ENCODE measurements at regions not wholly inside any gene's neighbourhood (a gene's known extent, or its start where the extent isn't known, plus 50 kb on each side); places are given as distances from the start of the nearest gene placed in this dataset.

- DNase-seq = no peak
- intact Hi-C loops (cut with DNase I; ENCODE audit: low total_unique reads) = no loop called here
- H3K27me3 ChIP-seq = no peaks in the 10 kb centered on the region
- H3K9me3 ChIP-seq = no peaks in the 10 kb centered on the region
- H3K36me3 ChIP-seq = no peaks in the 10 kb centered on the region
- H3K4me3 ChIP-seq = no peak overlapping the region
- H3K27ac ChIP-seq = no peak overlapping the region
- H3K4me1 ChIP-seq = no peaks in the 10 kb centered on the region
- no peak for TF ChIP-seq CTCF (IDR thresholded peaks at IDR 0.05)
Observed at GRCh38 chr9:21590058-21590996, 108.2 kb upstream of the IFNE start.

GRCh38 chr9:21591221-21592062 is 109.3 kb upstream of the IFNE start:
- TF ChIP-seq CTCF (IDR thresholded peaks at IDR 0.05) = no peak
- H3K27ac ChIP-seq = no peak overlapping the region
- no peaks in the 10 kb centered on the region for H3K9me3 ChIP-seq
- peak; percentile 78 to 79 for DNase-seq
- H3K36me3 ChIP-seq = no peaks in the 10 kb centered on the region
- H3K27me3 ChIP-seq = no peaks in the 10 kb centered on the region
- no peak overlapping the region for H3K4me3 ChIP-seq
- H3K4me1 ChIP-seq = no peaks in the 10 kb centered on the region
- intact Hi-C loops (cut with DNase I; ENCODE audit: low total_unique reads) = no loop called here

GRCh38 chr9:21592063-21592338 is 109.9 kb upstream of the IFNE start:
- Histone ChIP-seq H3K36me3 (no peaks in the 10 kb centered on the region), H3K4me1 (no peaks in the 10 kb centered on the region), H3K4me3 (no peak overlapping the region), H3K27me3 (no peaks in the 10 kb centered on the region), H3K9me3 (no peaks in the 10 kb centered on the region), H3K27ac (no peak overlapping the region)
- no peak for DNase-seq
- intact Hi-C loops (cut with DNase I; ENCODE audit: low total_unique reads) = no loop called here
- TF ChIP-seq CTCF (IDR thresholded peaks at IDR 0.05) = no peak

- Histone ChIP-seq H3K4me1 (no peaks in the 10 kb centered on the region), H3K36me3 (no peaks in the 10 kb centered on the region), H3K4me3 (no peak overlapping the region), H3K27ac (no peak overlapping the region), H3K9me3 (no peaks in the 10 kb centered on the region), H3K27me3 (peaks cover 0 to 3% of the 10 kb centered on the region in 2 donors)
- no peak for TF ChIP-seq CTCF (IDR thresholded peaks at IDR 0.05)
- no peak for DNase-seq
- intact Hi-C loops (cut with DNase I; ENCODE audit: low total_unique reads) = no loop called here
Observed at GRCh38 chr9:21597284-21597683, 115.2 kb upstream of the IFNE start.

- H3K4me1 ChIP-seq = no peaks in the 10 kb centered on the region
- no peak for TF ChIP-seq CTCF (IDR thresholded peaks at IDR 0.05)
- no peaks in the 10 kb centered on the region for H3K36me3 ChIP-seq
- H3K27me3 ChIP-seq = peaks cover 0 to 3% of the 10 kb centered on the region in 2 donors
- H3K27ac ChIP-seq = no peak overlapping the region
- intact Hi-C loops (cut with DNase I; ENCODE audit: low total_unique reads) = no loop called here
- no peak overlapping the region for H3K4me3 ChIP-seq
- H3K9me3 ChIP-seq = no peaks in the 10 kb centered on the region
- no peak for DNase-seq
Observed at GRCh38 chr9:21598749-21599148, 116.6 kb upstream of the IFNE start.
